HG03432 (cell line): ENCODE measurements at regions not wholly inside any gene's neighbourhood (a gene's known extent, or its start where the extent isn't known, plus 50 kb on each side); places are given as distances from the start of the nearest gene placed in this dataset.

Experiments used
- ATAC-seq: cut with Tn5 transposase; IDR thresholded peaks from one replicate; pipeline ENCODE4 v1.9.1; 2021; ENCODE audit warnings: mild to moderate bottlenecking, moderate library complexity; ENCODE audit not compliant: unreplicated experiment

DNA sequence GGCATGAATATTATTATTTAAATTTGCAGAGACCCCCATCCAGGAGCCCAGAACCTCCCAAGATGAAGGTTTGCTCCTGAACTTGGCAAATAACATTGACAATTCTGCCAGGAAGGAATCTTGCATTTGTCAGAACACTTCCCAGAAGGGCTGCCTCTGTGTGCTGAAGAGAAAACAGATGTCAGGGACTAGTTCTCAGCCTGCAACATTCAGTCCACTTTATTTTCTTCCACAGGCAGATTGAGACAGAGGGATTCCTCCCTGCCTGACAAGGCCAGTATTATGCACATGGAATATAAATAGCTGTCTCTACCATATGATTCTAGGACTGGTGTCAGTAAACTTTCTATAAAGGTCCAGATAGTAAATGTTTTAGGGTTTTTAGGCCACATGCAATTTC is 171.5 kb upstream of the SIX2 start:
- ATAC-seq, result no peak

DNA sequence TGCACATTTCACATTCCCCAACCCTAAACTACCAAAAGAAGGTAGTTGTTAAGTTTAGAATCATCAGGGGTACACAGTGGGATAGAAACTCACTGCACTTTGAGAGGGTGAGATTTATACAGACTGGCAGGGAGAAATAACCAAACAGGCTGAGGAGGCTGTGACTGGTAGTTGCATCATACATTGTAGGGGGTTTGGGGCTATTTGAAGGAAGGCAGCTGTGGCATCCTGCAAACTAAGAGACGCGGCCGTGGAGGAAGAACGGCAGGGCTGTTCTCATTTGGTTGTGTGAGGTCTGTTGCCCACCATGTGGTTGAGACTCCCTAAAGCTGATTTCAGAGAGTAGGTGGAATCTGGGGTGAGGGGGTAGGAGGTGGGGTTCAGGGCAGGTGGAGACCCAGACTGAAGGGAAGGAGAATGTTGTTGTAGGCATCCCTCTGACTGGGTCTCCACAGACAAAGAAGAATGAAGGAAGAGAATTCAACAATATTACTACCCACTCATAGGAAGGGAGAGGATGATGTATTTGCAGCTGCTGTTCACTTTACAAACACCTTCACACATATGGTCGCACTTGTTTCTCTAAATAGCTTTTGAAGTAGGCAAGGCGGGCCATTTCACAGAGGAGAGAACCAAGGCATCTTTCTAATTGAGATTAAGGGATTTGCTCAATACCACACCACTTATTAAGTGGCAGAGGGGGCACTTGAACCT is 170.9 kb upstream of the SIX2 start:
- no peak for ATAC-seq

- ATAC-seq, result no peak
These were observed 169.6 kb upstream of the SIX2 start for GRCh38 chr2:45178854-45179253.

DNA sequence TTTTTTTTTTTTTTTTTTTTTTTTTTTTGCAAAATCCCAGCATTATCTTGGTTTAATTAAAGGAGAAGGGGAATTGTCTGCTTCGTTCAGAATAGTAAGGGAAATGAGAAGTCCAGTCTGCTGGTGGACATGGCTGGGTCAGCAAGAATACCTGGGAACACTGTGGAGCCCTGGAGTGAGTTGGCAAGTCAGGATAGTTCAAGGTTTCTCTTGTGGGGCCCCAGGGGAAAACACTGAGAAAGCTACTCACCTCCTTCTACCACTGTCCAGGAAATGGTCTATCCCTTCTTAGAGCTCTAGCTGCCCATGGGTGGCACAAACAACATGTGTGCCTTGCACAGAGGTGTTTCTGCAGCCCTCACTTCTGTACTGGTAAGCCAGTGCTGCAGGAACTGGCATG is 169.1 kb upstream of the SIX2 start:
- ATAC-seq, result no peak

DNA sequence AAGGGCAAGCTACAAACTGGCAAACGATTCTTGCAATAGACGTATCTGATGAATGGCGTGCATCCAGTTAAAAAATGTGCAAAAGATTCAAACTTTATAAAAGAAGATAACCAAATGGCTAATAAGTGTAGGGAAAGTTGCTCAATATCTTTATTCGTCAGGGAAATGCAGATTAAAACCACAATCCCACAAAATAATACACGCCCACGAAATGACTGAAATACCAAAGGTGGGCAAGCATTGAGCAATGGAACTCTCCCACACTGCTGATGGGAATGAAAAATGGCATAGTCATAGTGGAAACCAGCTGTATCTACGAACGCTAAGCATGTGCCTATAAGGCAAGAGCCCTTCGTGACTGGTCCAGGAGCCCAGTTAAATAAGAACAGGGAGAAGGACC is 168.6 kb upstream of the SIX2 start:
- no peak for ATAC-seq

DNA sequence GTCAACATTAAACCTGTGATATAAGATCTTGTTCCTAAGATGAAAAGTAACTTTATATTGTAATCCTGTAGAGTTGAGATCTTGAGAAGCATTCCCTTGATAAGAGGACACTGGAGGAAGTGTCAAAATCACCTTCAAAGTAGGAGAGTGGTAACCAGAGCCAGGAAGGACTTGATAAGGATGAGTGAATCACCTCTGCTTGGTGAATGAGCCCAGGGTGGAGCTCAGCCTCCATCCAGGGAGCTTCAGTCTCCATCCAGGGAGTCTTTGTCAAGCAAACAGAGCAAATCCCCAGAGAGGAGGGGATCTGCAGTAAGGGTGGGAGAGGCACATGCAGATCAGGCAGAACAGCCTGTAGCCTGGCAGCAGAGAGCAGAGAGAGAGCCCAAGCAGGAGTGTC is 167.1 kb upstream of the SIX2 start:
- ATAC-seq, result no peak

DNA sequence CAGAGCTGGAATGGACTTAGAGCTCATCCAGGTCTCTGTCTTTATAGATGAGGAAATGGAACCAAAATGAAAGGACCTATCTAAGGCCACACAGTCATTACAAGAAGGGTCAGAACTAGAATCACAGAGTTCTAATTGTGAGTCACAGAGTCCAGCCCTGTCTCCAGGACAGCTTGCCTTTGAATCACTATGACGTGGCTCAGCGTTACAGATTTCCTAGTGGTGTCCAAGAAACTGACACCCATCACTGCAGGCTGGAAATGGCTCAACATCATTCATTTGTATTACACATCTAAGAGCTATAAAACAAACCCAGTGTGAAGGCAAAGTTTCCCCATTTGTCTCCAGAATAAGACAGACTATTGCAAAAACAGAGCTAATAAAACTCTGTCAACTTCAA is 164.3 kb upstream of the SIX2 start:
- ATAC-seq, result no peak

- ATAC-seq, result no peak
These were observed 163.6 kb upstream of the SIX2 start for GRCh38 chr2:45172760-45173392.

DNA sequence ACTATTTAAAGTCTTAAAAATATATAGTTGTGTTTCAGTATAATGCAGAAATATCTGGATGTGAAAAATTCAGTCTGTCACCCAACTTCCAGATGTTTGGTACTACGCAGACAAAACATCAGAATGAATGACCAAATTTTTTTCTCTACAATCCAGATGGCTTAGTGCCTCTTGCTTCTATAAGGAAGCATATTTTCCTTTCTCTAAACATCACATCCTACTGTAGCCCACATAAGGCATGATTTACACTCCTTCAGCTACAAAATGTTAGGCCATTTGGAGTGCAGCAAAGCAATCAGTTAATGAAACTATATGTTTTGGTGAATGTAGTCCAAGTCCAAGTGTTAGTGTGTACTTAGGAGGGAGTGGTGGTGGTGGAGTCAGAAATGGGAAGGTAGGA is 162.9 kb upstream of the SIX2 start:
- no peak for ATAC-seq

DNA sequence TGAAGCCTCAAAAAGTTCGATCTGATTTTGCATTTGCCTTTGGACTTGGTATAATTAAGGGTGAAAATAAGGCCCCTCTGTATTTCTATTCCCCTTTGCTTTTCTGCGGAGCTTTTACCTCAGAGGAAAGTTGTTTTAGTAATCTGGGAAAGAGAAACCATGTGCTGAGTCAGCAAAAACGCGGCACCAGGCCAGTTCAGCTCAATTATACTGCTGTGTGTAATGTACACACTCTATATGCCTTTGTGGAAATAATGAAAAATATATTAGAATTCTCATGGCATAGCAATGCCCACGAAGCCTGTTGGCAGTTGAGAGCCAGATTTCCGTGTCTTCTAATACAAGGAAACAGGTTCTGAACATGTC is 161.9 kb upstream of the SIX2 start:
- no peak for ATAC-seq

GRCh38 chr2:45170191-45171135 is 161.2 kb upstream of the SIX2 start:
- ATAC-seq, result no peak

DNA sequence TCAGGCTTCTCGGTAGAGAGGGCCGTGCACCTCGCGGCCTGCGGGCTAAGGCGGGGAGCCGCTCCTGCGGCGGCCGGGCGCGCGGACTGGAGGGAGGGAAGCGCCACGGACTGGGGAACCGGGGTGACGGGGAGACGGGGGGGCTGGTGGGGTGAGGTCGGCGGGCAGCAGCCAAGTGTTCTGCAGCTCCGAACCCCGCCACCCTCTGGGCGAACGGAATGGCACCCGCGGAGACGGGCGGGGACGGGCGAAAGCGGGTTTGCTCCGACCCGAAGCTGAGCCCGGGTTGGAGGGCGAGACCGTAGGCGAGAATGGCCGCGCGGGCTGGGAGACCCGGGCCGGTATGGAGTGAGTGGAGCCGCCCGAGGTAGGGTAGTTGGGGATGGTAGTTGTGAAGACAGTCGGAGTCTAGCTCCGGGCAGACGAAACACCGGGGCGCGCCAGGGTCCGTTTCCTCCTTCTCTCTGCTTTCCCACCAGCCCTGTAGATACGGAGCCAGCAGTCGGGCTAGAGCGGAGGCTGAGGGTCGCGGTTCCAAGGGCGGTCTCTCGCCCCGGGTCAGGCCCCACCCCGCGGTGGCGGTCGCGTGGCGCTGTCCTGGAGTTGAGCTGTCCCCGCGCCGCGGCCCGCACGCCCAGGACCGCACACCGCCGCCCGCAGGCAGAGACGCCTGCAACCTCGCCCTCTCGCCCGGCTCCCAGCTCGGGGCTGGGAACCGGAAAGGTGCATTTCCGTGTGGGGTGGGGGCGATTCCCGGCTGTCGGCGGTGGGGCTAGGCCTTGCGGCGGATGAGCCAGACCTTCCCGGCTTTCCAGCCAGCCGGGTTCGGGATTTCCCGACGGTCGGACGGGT is 160.3 kb upstream of the SIX2 start:
- ATAC-seq, result no peak

GRCh38 chr2:45168711-45169338 is 159.6 kb upstream of the SIX2 start:
- no peak for ATAC-seq

- no peak for ATAC-seq
These were observed 158.8 kb upstream of the SIX2 start for GRCh38 chr2:45167920-45168629.

- ATAC-seq, result no peak
These were observed 157.1 kb upstream of the SIX2 start for GRCh38 chr2:45166229-45166890.

GRCh38 chr2:45162711-45163110 is 153.5 kb upstream of the SIX2 start:
- no peak for ATAC-seq

- ATAC-seq, result no peak
These were observed 147.4 kb upstream of the SIX2 start for GRCh38 chr2:45156605-45157004.

DNA sequence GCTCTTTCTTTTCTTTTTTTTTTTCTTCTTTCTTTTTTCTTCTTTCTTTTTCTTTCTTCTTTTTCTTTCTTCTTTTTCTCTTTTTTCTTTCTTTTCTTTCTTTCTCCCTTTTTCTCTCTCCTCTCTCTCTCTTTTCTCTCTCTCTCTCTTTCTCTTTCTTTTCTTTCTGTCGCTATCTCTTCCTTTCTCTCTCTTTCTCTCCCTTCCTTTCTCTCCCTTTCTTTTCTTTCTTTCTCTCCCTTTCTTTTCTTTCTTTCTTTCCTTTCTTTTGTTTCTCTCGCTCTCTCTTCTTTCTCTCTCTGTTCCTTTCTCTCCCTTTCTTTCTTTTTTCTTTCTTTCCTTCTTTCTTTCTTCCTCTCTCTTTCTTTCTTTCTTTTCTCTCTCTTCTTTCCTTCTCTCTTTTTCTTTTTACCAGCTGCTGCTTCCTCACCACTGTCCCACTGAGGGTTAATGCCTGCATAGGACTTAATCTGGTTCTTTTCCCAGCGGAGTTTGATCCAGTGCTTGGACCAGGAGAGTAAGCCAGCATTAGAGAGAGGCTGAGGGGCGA is 145.4 kb upstream of the SIX2 start:
- ATAC-seq, result no peak

DNA sequence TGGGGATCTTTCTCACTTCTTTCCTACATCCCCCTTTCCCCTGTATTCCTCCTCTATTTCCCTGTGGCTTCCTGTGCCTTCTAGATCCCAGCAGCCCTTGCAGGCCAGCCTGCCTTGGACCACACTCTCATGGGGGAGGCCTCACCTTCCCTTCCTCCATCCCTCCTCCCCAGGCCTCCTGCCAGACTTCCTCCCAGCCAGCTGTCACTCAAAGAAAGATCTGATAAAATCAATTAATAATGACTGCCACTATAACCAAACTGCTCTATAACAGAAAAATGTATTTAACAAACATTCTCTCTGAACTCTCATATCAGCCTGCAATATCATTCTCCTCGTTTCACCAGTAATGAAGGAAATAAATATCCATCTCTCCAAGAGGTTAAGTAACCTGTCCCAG is 144.9 kb upstream of the SIX2 start:
- no peak for ATAC-seq
